Neural progenitor cell (in vitro differentiated cells): ENCODE measurements at regions not wholly inside any gene's neighbourhood (a gene's known extent, or its start where the extent isn't known, plus 50 kb on each side); places are given as distances from the start of the nearest gene placed in this dataset.

Experiments
- DNase-seq: peaks from one replicate; pipeline ENCODE4 v3.0.0-alpha.2; 2016; ENCODE audit warnings: low spot score
- H2AFZ ChIP-seq: fragments of 200-600 bp; sonication (generic); replicated peaks from 2 replicates; pipeline ENCODE4 v1.6.1; 2016; ENCODE audit warnings: antibody characterized with exemption
- H3F3A ChIP-seq: fragments of 200-600 bp; sonication (generic); 2 replicates; pipeline ENCODE4 v1.6.1; 2016; ENCODE audit warnings: antibody characterized with exemption, low read depth
- H3K27ac ChIP-seq: fragments of 200-600 bp; sonication (generic); 2 replicates; pipeline ENCODE4 v1.5.1; 2016; ENCODE audit warnings: mild to moderate bottlenecking
- H3K27me3 ChIP-seq: fragments of 200-600 bp; sonication (generic); 2 replicates; pipeline ENCODE4 v1.6.1; 2016; ENCODE audit warnings: mild to moderate bottlenecking, moderate library complexity
- H3K36me3 ChIP-seq: fragments of 200-600 bp; sonication (generic); 2 replicates; pipeline ENCODE4 v1.5.1; 2016
- H3K4me1 ChIP-seq: fragments of 200-600 bp; sonication (generic); 2 replicates; pipeline ENCODE4 v1.6.1; 2016; ENCODE audit warnings: mixed run types
- H3K4me2 ChIP-seq: fragments of 200-600 bp; sonication (generic); 2 replicates; pipeline ENCODE4 v1.6.1; 2016
- H3K4me3 ChIP-seq: fragments of 200-600 bp; sonication (generic); 2 replicates; pipeline ENCODE4 v1.5.1; 2016
- H3K79me2 ChIP-seq: fragments of 200-600 bp; sonication (generic); 2 replicates; pipeline ENCODE4 v1.6.1; 2016; ENCODE audit warnings: low read depth
- H3K9ac ChIP-seq: fragments of 200-600 bp; sonication (generic); 2 replicates; pipeline ENCODE4 v1.6.1; 2016
- H3K9me3 ChIP-seq: fragments of 200-600 bp; sonication (generic); 2 replicates; pipeline ENCODE4 v1.5.1; 2016; ENCODE audit warnings: low read depth
- H4K20me1 ChIP-seq: fragments of 200-600 bp; sonication (generic); 2 replicates; pipeline ENCODE4 v1.6.1; 2016; ENCODE audit warnings: low read depth
- H3K27ac Mint-ChIP-seq: 3 replicates; pipeline ENCODE4 v1.8.0; 2021; ENCODE audit warnings: mixed read lengths
- H3K27me3 Mint-ChIP-seq: 2 replicates; pipeline ENCODE4 v1.8.0; 2022; ENCODE audit warnings: low read depth, mild to moderate bottlenecking, inconsistent platforms, moderate library complexity, mixed read lengths; ENCODE audit not compliant: insufficient read depth
- H3K36me3 Mint-ChIP-seq: 3 replicates; pipeline ENCODE4 v1.8.0; 2021; ENCODE audit warnings: mixed read lengths
- H3K4me1 Mint-ChIP-seq: 3 replicates; pipeline ENCODE4 v1.8.0; 2021; ENCODE audit warnings: mixed read lengths
- H3K4me3 Mint-ChIP-seq: 3 replicates; pipeline ENCODE4 v1.8.0; 2021; ENCODE audit warnings: mild to moderate bottlenecking, moderate library complexity, mixed read lengths
- H3K9me3 Mint-ChIP-seq: 3 replicates; pipeline ENCODE4 v1.8.0; 2020; ENCODE audit warnings: mixed read lengths
- EZH2 ChIP-seq: fragments of 200-600 bp; sonication (generic); IDR thresholded peaks from 2 replicates; pipeline ENCODE4 v1.6.1; 2017; ENCODE audit warnings: antibody characterized with exemption, mild to moderate bottlenecking, moderate library complexity
- EZH2phosphoT487 ChIP-seq: fragments of 200-600 bp; sonication (generic); IDR thresholded peaks from 2 replicates; pipeline ENCODE4 v1.6.1; 2017; ENCODE audit warnings: antibody characterized with exemption
- TF ChIP-seq, protein P1 (sequence below): fragments of 200-600 bp; sonication (generic); IDR thresholded peaks from 2 replicates; pipeline ENCODE4 v1.5.1; 2017; ENCODE audit warnings: antibody characterized with exemption, mild to moderate bottlenecking

DNA sequence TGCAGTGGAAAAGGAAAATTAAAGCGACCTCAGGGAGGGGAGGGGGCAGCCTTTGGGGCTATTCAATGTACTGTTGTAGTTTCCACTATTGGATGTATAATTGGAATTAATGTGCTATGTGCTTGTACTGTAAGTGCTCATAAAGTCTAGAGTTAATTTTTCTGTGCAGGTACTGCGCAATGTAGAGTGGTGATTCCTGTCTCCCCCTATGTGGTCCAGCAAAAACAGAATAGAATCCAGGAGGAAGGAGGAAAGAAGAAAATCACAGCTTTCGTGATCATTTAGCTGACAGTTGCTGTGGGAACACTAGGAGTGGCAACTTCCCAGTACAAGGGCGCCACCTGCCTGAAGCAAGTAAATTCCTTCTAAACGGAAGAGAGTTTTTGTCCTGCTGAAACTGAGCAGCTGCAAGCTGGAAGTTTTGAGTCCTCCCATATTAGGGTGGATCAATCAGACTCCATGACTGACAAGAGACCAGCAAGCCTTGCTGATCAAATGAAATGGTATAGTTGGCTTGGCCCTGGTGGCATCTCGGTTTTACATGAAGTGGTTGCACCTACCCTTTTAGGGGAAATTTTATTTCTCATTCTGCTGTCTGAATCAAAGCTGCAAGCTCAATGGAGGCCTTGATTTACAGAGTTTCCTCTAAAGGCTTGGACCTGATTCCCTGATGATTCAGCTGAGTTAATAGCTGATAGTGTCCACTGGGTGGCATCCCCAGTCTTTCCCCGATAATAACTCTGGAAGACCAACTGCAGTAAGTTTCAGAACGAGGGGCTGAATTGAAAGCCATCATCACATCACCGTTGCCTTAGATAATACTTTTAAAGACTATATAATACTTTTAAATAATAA is 299.8 kb downstream of the HGF start:
- TF ChIP-seq, protein P1, sequence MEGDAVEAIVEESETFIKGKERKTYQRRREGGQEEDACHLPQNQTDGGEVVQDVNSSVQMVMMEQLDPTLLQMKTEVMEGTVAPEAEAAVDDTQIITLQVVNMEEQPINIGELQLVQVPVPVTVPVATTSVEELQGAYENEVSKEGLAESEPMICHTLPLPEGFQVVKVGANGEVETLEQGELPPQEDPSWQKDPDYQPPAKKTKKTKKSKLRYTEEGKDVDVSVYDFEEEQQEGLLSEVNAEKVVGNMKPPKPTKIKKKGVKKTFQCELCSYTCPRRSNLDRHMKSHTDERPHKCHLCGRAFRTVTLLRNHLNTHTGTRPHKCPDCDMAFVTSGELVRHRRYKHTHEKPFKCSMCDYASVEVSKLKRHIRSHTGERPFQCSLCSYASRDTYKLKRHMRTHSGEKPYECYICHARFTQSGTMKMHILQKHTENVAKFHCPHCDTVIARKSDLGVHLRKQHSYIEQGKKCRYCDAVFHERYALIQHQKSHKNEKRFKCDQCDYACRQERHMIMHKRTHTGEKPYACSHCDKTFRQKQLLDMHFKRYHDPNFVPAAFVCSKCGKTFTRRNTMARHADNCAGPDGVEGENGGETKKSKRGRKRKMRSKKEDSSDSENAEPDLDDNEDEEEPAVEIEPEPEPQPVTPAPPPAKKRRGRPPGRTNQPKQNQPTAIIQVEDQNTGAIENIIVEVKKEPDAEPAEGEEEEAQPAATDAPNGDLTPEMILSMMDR: peak; percentile 73
- no peak for TF ChIP-seq EZH2
- no peaks in the 10 kb centered on the region for H3K4me1 ChIP-seq
- H3K4me2 ChIP-seq: no peak overlapping the region
- no peaks in the 10 kb centered on the region for H3F3A ChIP-seq
- Mint-ChIP-seq H3K27ac (peak overlapping the region; percentile 57), H3K9me3 (no peaks in the 10 kb centered on the region), H3K36me3 (no peaks in the 10 kb centered on the region), H3K4me1 (peaks cover 5% of the 10 kb centered on the region), H3K27me3 (no peaks in the 10 kb centered on the region), H3K4me3 (no peak overlapping the region)
- no peaks in the 10 kb centered on the region for H4K20me1 ChIP-seq
- H3K9me3 ChIP-seq: no peaks in the 10 kb centered on the region
- no peaks in the 10 kb centered on the region for H3K27me3 ChIP-seq
- DNase-seq: peak; percentile 77
- no peaks in the 10 kb centered on the region for H3K36me3 ChIP-seq
- H3K79me2 ChIP-seq: no peaks in the 10 kb centered on the region
- H3K27ac ChIP-seq: no peak overlapping the region
- peak overlapping the region; percentile 95 for H2AFZ ChIP-seq
- H3K4me3 ChIP-seq: no peak overlapping the region
- H3K9ac ChIP-seq: no peak overlapping the region

DNA sequence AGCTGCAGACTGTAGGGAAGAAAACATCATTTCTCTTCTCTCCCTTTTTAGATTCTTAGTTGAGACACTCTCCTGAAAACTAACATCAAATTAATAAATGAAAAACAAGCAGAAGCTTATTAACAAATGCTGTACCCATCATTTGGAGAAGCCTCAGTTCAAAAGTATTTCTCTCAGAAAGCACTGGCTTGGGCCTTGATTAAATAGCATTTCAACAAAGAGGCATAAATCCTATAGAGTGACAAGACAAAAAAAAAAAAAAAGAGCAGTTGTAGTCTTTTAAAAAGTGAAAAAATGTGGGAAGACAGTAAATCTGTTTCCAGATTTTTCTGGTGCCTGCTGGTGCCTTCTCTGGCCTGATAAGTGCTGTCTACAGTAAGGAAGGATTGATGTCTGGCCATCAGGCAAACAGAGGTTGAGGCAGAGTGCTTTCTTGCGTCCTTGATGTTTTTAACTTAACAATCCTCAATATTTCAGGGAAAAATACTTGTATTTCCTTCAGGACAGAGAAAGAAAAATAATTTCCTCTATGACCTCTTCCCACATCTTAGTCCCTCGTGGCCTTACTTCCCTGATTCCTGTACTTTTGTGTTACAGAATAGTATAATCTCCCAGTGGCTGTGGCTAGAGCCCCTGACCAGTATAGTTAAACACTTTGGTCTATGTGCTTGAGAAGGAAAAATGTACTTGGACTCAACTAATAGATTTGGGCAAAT is 300.5 kb downstream of the HGF start:
- Histone ChIP-seq H3K4me3 (no peak overlapping the region), H3K9ac (no peak overlapping the region), H3F3A (no peaks in the 10 kb centered on the region), H3K9me3 (no peaks in the 10 kb centered on the region), H4K20me1 (no peaks in the 10 kb centered on the region), H2AFZ (no peak overlapping the region), H3K79me2 (no peaks in the 10 kb centered on the region), H3K27me3 (no peaks in the 10 kb centered on the region), H3K36me3 (no peaks in the 10 kb centered on the region), H3K4me1 (no peaks in the 10 kb centered on the region), H3K27ac (no peak overlapping the region), H3K4me2 (no peak overlapping the region)
- DNase-seq: no peak
- peak overlapping the region; percentile 57 for H3K27ac Mint-ChIP-seq
- no peaks in the 10 kb centered on the region for H3K9me3 Mint-ChIP-seq
- H3K27me3 Mint-ChIP-seq: no peaks in the 10 kb centered on the region
- peaks cover 5% of the 10 kb centered on the region for H3K4me1 Mint-ChIP-seq
- no peaks in the 10 kb centered on the region for H3K36me3 Mint-ChIP-seq
- no peak overlapping the region for H3K4me3 Mint-ChIP-seq
- TF ChIP-seq, protein P1: no peak
- TF ChIP-seq EZH2phosphoT487 (no peak), EZH2 (no peak)

DNA sequence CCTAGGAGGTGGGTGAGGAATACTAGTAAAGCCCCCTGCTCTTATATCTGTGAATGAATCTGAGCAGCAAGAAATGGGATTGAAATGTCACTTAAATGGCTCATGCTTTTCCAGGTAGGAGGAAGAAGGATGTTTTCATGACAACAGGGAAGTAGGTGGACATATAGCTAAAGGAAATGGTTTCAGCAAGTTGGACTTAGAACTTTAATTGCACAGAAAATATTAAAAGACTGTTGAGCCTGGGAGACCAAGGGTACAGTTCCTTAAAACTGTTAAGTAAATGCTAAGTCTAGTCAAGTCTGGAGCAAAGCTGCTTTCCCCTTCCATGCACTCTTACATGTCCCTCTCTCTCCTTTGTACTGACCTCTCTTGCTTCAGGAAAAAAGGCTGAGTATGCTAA is 301.3 kb downstream of the HGF start:
- H3K27ac Mint-ChIP-seq: no peak overlapping the region
- no peak overlapping the region for H3K4me2 ChIP-seq
- no peaks in the 10 kb centered on the region for H4K20me1 ChIP-seq
- no peaks in the 10 kb centered on the region for H3K9me3 ChIP-seq
- no peak for TF ChIP-seq EZH2phosphoT487
- TF ChIP-seq, protein P1: no peak
- TF ChIP-seq EZH2: no peak
- H3K4me3 Mint-ChIP-seq: no peak overlapping the region
- H3F3A ChIP-seq: no peaks in the 10 kb centered on the region
- H3K36me3 ChIP-seq: no peaks in the 10 kb centered on the region
- no peaks in the 10 kb centered on the region for H3K4me1 ChIP-seq
- no peak overlapping the region for H3K9ac ChIP-seq
- no peak for DNase-seq
- H3K27me3 Mint-ChIP-seq: no peaks in the 10 kb centered on the region
- no peaks in the 10 kb centered on the region for H3K27me3 ChIP-seq
- H3K9me3 Mint-ChIP-seq: no peaks in the 10 kb centered on the region
- H3K36me3 Mint-ChIP-seq: no peaks in the 10 kb centered on the region
- no peak overlapping the region for H3K27ac ChIP-seq
- H3K4me3 ChIP-seq: no peak overlapping the region
- H3K79me2 ChIP-seq: no peaks in the 10 kb centered on the region
- H2AFZ ChIP-seq: peak overlapping the region; percentile 1
- H3K4me1 Mint-ChIP-seq: peaks cover 5% of the 10 kb centered on the region
